ENCODE measurements at regions not wholly inside any gene's neighbourhood (a gene's known extent, or its start where the extent isn't known, plus 50 kb on each side); places are given as distances from the start of the nearest gene placed in this dataset.

- DNase-seq: no peak
- Histone ChIP-seq H3K9me3 (no peaks in the 10 kb centered on the region), H3K27me3 (no peaks in the 10 kb centered on the region), H3K4me1 (no peaks in the 10 kb centered on the region), H3K36me3 (no peaks in the 10 kb centered on the region), H3K4me3 (no peak overlapping the region), H3K27ac (no peak overlapping the region)
- TF ChIP-seq POLR2A (IDR thresholded peaks at IDR 0.05): no peak
- TF ChIP-seq, protein P1, sequence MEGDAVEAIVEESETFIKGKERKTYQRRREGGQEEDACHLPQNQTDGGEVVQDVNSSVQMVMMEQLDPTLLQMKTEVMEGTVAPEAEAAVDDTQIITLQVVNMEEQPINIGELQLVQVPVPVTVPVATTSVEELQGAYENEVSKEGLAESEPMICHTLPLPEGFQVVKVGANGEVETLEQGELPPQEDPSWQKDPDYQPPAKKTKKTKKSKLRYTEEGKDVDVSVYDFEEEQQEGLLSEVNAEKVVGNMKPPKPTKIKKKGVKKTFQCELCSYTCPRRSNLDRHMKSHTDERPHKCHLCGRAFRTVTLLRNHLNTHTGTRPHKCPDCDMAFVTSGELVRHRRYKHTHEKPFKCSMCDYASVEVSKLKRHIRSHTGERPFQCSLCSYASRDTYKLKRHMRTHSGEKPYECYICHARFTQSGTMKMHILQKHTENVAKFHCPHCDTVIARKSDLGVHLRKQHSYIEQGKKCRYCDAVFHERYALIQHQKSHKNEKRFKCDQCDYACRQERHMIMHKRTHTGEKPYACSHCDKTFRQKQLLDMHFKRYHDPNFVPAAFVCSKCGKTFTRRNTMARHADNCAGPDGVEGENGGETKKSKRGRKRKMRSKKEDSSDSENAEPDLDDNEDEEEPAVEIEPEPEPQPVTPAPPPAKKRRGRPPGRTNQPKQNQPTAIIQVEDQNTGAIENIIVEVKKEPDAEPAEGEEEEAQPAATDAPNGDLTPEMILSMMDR (IDR thresholded peaks at IDR 0.05): no peak
- intact Hi-C loops (cut with DNase I; ENCODE audit: low total_unique reads): no loop called here
Measured at GRCh38 chr2:76506538-76506937, 795.8 kb upstream of the GCFC2 start.

DNA sequence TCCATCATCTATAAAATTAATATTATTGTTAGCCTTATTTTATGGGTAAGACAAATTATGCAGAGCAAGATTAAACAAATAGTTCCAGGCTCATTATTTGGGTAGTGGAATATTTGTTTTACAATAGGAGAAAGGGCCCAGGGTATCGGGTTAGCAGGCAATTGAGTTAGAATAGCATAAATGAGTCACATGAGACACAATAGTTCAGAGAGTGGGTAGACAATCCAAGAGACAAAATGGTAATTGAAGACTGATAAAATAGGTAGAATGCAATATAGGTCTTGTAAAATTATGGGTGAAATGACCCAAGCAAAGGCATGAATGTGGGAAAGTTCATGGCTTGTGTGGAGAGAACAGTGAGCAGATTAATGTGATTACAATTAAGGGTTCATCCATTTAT is 790.9 kb upstream of the GCFC2 start:
- no peak for DNase-seq
- intact Hi-C loops (cut with DNase I; ENCODE audit: low total_unique reads): no loop called here
- Histone ChIP-seq H3K9me3 (no peaks in the 10 kb centered on the region), H3K27ac (no peak overlapping the region), H3K36me3 (no peaks in the 10 kb centered on the region), H3K27me3 (no peaks in the 10 kb centered on the region), H3K4me1 (no peaks in the 10 kb centered on the region), H3K4me3 (no peak overlapping the region)
- TF ChIP-seq, protein P1 (IDR thresholded peaks at IDR 0.05): no peak
- no peak for TF ChIP-seq POLR2A (IDR thresholded peaks at IDR 0.05)

DNA sequence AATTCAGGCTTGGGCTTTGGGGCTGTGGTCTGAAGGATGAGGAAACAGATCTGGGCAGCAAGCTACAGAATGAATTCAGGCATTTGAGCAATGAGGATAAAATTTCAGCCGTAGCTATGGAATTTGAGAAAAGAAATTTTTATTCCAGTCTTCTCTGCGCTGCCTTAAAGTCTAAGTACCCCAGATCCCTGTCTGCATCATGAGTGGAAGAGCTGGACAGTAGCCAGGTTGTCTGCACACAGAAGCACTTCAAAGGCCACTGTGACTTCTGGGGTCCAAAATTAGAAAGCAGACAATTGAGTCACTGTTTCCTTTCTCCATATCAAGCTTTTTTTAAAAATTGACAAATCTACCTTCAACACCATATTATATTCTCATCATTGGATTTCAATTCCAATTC is 787.6 kb upstream of the GCFC2 start:
- DNase-seq: no peak
- TF ChIP-seq, protein P1 (IDR thresholded peaks at IDR 0.05): no peak
- TF ChIP-seq POLR2A (IDR thresholded peaks at IDR 0.05): no peak
- Histone ChIP-seq H3K27me3 (no peaks in the 10 kb centered on the region), H3K27ac (no peak overlapping the region), H3K9me3 (no peaks in the 10 kb centered on the region), H3K36me3 (no peaks in the 10 kb centered on the region), H3K4me3 (no peak overlapping the region), H3K4me1 (no peaks in the 10 kb centered on the region)
- intact Hi-C loops (cut with DNase I; ENCODE audit: low total_unique reads): no loop called here

DNA sequence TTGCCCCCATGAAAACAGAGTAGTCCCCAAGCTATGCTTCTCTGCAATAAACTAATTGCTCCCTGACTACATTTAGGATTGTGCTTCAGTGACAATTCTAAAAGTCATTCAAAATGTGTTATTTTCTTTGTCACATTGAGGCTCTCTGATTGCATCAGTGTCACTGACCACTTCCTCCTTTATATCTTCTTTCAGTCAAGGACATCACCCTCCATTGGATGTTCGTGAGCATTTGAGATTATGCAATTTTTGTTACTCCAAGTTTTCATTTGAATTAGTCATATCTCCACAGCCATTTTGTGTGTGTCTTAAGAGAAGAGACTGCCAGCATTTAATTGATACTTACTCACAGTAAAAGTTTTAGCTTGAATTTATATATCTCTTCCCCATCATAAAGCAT is 780.8 kb upstream of the GCFC2 start:
- H3K36me3 ChIP-seq: no peaks in the 10 kb centered on the region
- H3K27ac ChIP-seq: no peak overlapping the region
- intact Hi-C loops (cut with DNase I; ENCODE audit: low total_unique reads): no loop called here
- DNase-seq: no peak
- no peaks in the 10 kb centered on the region for H3K9me3 ChIP-seq
- no peaks in the 10 kb centered on the region for H3K27me3 ChIP-seq
- no peaks in the 10 kb centered on the region for H3K4me1 ChIP-seq
- TF ChIP-seq, protein P1 (IDR thresholded peaks at IDR 0.05): no peak
- no peak for TF ChIP-seq POLR2A (IDR thresholded peaks at IDR 0.05)
- H3K4me3 ChIP-seq: no peak overlapping the region

DNA sequence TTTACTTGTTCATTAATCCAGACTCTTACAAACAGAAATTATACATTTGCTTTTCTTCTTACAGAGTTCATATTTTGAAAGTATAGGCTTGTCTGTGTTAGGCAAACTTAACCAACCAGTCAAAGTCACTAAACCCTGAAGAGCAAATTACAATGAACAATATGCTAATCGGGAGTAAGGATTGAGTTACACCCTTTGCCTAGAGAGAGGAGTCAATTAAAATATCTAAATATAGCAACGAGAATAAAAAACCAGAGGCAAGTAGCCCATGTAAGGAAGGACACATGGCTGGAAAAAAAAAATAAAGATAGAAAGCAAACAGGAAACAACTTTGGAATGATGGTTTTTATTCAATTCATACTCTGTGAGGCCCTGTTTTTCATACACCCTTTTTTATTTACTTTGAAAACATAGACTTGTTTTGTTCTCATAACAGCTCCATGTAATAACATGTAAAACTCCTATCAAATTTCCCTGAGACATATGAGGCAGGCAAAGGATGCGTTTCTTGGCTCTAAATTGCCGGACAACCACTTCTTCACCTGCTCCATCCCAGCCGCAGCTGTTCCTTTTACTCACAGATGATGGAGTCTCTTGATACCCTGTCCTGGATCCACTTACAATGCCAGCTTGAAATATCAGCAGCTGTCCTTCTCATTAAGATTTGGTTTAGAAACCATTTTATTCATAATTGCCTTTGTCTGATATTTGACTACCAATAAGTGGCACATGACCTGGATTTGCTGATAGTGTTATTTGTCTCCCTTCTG is 767.7 kb upstream of the GCFC2 start:
- TF ChIP-seq, protein P1 (IDR thresholded peaks at IDR 0.05): no peak
- DNase-seq: no peak
- Histone ChIP-seq H3K27me3 (no peaks in the 10 kb centered on the region), H3K36me3 (no peaks in the 10 kb centered on the region), H3K4me1 (no peaks in the 10 kb centered on the region), H3K9me3 (no peaks in the 10 kb centered on the region), H3K27ac (no peak overlapping the region), H3K4me3 (no peak overlapping the region)
- intact Hi-C loops (cut with DNase I; ENCODE audit: low total_unique reads): no loop called here

Data from uterus (tissue), 3 donors.